ENCODE measurements at regions not wholly inside any gene's neighbourhood (a gene's known extent, or its start where the extent isn't known, plus 50 kb on each side); places are given as distances from the start of the nearest gene placed in this dataset.

DNA sequence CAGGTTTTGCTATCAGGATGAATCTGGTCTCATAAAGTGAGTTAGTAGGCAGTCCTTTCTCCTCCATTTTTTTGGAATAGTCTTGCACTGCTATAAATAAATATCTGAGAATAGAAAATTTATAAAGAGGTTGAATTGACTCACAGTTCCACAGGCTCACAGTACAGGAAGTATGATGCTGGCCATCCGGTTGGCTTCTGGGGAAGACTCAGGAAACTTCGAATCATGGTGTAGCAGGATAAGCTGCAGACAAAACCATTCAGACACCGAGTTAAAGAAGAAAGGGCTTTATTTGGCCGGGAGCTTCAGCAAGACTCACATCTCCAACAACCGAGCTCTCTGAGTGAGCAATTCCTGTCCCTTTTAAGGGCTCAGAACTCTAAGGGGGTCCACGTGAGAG lies 348.2 kb downstream of the KCTD8 start:
- TF ChIP-seq, protein P1, sequence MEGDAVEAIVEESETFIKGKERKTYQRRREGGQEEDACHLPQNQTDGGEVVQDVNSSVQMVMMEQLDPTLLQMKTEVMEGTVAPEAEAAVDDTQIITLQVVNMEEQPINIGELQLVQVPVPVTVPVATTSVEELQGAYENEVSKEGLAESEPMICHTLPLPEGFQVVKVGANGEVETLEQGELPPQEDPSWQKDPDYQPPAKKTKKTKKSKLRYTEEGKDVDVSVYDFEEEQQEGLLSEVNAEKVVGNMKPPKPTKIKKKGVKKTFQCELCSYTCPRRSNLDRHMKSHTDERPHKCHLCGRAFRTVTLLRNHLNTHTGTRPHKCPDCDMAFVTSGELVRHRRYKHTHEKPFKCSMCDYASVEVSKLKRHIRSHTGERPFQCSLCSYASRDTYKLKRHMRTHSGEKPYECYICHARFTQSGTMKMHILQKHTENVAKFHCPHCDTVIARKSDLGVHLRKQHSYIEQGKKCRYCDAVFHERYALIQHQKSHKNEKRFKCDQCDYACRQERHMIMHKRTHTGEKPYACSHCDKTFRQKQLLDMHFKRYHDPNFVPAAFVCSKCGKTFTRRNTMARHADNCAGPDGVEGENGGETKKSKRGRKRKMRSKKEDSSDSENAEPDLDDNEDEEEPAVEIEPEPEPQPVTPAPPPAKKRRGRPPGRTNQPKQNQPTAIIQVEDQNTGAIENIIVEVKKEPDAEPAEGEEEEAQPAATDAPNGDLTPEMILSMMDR (conservative IDR thresholded peaks at IDR 0.05; ENCODE audit: low read depth in 2 of 2) = no peak
- TF ChIP-seq NANOG (IDR thresholded peaks at IDR 0.05; ENCODE audit: borderline replicate concordance) (no peak), CREB1 (CRISPR knock-in tag; IDR thresholded peaks at IDR 0.05; ENCODE audit: low read depth) (no peak), EZH2phosphoT487 (IDR thresholded peaks at IDR 0.05; ENCODE audit: unreplicated experiment) (no peak), POLR2AphosphoS5 (IDR thresholded peaks at IDR 0.05; ENCODE audit: low read depth) (no peak)
- TF ChIP-seq, protein P2, sequence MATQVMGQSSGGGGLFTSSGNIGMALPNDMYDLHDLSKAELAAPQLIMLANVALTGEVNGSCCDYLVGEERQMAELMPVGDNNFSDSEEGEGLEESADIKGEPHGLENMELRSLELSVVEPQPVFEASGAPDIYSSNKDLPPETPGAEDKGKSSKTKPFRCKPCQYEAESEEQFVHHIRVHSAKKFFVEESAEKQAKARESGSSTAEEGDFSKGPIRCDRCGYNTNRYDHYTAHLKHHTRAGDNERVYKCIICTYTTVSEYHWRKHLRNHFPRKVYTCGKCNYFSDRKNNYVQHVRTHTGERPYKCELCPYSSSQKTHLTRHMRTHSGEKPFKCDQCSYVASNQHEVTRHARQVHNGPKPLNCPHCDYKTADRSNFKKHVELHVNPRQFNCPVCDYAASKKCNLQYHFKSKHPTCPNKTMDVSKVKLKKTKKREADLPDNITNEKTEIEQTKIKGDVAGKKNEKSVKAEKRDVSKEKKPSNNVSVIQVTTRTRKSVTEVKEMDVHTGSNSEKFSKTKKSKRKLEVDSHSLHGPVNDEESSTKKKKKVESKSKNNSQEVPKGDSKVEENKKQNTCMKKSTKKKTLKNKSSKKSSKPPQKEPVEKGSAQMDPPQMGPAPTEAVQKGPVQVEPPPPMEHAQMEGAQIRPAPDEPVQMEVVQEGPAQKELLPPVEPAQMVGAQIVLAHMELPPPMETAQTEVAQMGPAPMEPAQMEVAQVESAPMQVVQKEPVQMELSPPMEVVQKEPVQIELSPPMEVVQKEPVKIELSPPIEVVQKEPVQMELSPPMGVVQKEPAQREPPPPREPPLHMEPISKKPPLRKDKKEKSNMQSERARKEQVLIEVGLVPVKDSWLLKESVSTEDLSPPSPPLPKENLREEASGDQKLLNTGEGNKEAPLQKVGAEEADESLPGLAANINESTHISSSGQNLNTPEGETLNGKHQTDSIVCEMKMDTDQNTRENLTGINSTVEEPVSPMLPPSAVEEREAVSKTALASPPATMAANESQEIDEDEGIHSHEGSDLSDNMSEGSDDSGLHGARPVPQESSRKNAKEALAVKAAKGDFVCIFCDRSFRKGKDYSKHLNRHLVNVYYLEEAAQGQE (IDR thresholded peaks at IDR 0.05; ENCODE audit: unreplicated experiment) = no peak

All from GM23338 (cell line).